Non-pigmented ciliary epithelial cell (primary cell): ENCODE measurements at regions not wholly inside any gene's neighbourhood (a gene's known extent, or its start where the extent isn't known, plus 50 kb on each side); places are given as distances from the start of the nearest gene placed in this dataset.

ENCODE experiments used
- DNase-seq: peaks from one replicate; pipeline ENCODE4 v3.0.0-alpha.2; 2010; ENCODE audit warnings: low read depth

DNA sequence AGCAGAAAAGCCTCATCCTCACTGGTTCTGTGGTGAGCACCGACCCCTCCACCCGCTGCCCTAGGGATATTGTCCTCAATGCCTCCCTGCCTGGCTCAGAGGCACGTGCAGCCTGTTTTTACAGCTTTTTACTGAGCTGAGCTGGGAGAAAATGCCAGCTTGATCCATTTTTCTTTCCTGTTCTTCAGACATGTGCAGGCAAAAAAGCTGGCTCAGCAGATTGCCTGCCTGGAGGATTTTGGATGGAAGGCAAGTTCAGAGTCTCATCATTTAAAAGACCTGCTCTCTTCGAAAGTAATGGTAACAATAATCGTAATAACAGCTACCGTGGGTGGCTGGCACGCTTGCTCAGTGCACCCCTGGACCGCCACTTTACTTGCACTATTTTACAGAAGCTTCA, 135.0 kb upstream of the SMIM23 start:
- DNase-seq: no peak

GRCh38 chr5:171651102-171651501, 134.5 kb upstream of the SMIM23 start:
- no peak for DNase-seq

DNA sequence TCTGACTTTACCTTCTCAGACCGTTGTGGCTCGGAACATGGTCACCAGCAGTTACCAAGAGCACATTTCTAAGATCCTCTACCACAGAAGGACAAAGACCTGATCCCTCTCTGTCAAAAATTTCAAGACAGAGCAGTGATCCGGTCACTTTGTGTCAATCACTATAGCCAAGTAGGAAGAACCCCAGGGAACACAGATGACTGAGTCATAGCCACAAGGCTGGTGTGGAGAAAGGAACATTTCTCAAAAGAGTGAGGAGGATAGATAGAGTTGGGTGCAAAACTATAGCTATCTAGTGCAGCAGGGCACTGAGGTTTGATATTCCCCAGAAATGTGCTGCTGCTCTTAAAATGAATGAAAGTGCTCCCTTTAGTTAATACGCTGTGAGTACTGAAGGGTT, 130.7 kb upstream of the SMIM23 start:
- DNase-seq: no peak

DNA sequence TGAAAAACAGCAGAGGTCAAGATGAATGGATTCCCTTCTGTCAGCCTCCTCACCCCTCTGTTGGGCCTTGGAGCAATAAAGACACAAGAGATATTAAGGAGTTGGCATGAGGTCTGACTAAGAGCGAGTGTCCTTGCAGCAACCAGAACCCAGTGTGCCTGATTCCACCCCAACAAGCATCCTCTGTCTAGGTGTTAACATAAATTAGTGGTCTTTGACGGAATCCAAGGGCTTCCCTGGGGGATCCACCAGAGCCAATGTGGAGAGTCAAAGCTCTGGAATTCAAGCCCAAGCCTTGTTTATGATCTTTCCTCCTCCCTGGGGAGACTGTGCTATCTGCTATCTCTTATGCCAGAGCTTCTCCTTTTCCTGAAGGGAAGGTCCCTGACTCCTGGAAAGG, 128.1 kb upstream of the SMIM23 start:
- no peak for DNase-seq

- no peak for DNase-seq
Observed at GRCh38 chr5:171659896-171660295, 125.7 kb upstream of the SMIM23 start.

DNA sequence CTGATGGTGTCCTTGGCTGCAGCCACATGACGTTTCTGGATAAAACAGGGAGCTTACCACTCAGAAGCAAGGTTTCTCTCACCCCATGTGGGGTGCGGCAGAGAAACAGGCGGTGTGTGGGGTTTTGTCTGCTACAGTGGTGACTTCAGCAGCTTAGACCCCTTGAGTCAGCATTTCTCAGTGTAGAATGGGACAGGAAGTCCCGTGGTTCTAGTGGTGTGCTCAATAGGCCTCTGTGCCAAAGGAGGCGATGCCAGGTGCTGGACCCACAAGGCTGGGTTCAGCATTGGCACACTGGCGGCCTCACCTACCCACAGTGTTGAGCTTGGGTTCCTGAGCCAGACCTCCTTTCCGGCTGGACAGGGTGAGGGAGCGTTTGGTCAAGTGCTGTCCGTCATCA, 125.2 kb upstream of the SMIM23 start:
- DNase-seq: no peak

DNA sequence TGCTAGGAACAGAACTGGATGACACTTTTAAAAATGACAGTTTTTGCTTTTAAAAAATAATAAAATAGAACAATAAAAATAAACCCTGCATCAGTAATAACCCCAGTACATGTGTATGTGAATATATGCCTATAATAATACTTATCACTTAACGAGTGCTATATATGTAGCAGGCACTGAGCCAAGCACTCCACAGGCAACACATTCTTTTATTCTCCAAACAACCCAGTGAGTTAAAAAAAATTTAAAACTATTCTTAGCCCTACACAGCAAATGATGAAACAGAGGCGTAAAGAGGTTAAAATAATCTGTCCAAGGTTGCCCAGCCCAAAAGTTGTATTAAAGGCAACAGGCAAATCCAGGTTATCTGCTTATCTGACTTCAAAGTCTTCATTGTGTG, 124.5 kb upstream of the SMIM23 start:
- no peak for DNase-seq

DNA sequence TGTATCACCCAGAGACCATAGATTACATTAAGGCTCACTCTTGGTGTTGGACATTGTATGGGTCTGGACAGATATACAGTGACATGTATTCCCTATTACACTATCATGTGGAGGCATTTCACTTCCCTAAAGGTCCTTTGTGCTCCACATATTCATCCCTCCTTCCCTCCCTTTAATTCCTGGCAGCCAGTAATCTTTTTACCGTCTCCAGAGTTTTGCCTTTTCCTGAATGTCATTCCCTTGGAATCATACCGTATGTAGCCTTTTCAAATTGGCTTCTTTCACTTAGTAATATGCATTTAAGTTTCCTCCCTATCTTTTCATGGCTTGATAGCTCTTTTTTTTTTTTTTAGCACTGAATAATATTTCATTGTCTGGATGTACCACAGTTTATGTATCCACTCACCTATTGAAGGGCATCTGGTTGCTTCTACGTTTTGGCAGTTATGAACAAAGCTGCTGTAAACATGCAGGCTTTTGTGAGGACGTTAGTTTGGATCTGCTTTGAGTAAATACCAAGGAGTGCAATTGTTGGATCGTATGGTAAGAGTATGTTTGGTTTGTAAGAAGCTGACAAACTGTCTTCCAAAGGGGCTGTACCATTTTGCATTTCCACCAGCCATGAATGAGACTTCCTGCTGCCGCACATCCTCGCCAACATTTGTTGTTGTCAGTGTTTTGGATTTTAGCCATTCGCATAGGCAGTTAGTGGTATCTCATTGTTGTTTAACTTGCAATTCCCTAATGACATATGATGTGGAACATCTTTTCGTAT, 122.1 kb upstream of the SMIM23 start:
- DNase-seq: no peak

GRCh38 chr5:171664489-171664888, 121.1 kb upstream of the SMIM23 start:
- no peak for DNase-seq

- DNase-seq: no peak
Observed at GRCh38 chr5:171666815-171667214, 118.8 kb upstream of the SMIM23 start.

- DNase-seq: peak; percentile 60
Observed at GRCh38 chr5:171667341-171668096, 118.1 kb upstream of the SMIM23 start.

DNA sequence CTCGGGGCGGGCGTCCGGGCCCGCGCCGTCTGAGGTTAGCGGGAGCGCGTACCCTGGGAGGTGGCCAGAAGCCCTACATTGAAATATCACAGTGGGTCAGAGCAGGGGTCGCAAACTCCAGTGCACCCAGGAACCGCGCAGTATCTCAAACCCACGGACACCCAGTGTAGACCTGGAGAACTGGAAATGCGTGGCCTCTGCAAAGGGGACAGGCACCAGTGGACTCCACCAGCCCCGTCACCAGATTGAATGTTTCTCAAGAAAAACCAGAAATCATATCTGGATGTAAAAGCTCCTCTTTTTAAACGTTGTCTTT, 117.6 kb upstream of the SMIM23 start:
- DNase-seq: no peak

DNA sequence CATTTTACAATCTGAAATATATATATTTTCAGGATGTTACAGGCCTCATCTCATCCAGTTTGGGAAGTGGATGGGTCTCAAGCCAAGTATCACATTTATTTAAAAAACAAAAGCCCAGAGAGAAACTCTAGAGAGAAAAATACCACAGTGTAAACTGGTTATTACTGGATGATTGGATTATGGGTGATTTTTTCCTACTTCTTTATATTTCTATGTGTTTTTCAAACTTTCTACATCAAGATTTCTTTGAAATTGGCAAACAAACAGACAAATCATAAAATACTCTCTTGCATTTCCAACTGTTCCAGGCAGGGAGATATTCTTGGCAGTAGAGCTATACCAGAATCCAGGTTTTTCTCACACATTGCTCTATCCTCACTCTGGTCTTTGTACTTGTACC, 116.0 kb upstream of the SMIM23 start:
- DNase-seq: no peak

- no peak for DNase-seq
Observed at GRCh38 chr5:171672556-171672955, 113.1 kb upstream of the SMIM23 start.

DNA sequence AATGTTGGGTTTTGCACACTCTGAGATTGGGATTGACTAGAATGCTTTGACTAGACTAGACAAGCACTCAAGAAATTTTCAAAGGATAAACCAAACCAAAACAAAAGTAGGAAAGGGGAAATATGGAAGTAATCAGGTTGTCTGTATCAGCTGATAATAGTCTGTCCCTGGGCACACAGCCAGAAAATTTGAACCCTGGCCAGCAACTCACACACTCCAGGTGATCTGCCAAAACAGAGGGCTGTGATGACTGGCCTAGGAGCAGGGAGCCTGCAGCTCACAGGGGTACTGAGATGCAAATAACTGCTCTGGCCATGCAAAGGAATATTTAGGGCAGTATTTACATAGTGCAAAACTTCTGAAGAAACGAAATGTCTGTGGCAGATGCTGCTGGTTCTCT, 112.3 kb upstream of the SMIM23 start:
- DNase-seq: no peak

GRCh38 chr5:171673840-171674239, 111.8 kb upstream of the SMIM23 start:
- no peak for DNase-seq

GRCh38 chr5:171675511-171675910, 110.1 kb upstream of the SMIM23 start:
- no peak for DNase-seq

DNA sequence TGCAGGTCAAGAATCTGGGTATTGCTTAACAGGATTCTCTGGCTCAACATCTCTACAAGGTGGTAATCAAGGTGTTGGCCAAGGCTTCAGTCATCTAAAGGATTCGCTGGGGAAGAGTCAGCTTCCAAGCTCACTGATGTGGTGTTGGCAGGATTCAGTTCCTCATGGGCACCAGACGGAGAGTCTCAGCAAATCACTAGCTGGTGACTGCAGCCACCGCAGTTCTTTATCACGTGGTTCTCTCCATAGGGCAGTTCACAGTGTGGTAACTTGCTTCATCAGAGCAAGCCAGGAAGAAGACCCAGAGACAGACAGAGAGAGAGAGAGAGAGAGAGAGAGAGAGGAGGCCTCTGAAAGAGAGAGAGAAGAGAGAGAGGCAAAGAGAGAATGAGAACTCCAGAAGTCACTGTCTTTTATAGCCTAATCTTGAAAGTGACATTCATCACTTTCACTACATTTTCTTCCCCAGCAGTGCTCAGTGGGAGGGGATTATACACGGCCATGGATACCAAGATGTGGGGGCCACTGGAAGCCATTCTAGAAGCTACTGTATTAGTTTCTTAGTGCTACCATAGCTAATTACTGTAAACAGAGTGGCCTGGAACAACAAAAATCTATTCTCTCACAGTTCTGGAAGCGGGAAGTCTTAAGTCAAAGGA, 109.2 kb upstream of the SMIM23 start:
- DNase-seq: no peak

DNA sequence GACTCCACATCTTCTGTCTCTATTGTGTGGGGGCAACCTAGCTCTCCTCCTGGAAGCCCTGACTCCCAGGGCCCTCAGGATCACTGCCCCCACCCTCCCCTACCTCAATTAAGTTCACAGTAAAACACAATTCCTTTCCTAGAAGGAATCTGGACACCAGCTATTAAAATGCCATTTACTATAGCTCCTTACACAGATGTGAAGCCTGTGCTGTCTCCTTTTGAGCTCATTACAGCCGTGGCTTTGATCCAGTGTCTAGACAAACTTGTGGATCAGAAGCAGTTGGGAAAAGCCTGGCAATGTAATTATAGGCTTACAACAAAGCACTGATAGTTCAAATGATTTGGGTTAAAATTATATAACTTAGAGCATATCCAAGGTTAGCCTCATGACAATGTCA, 107.0 kb upstream of the SMIM23 start:
- no peak for DNase-seq

DNA sequence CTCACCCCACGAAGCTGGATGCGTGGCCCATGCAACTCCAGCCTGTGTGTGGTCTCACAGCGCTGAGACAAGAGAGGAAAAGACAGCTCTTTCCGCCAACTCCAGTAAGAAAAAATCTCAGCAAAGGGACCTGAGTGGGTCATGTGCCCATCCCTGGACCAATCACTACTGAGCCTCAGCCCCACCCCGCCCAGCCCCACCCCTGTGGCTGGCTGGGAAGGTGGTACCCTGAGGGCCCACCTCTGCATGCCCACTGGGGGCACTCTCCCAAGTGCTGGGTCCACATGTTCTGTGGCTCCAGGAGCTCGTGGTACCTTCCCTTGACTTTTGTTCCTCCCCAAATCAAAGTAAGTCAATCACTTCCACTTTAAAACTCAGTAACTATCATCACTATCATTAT, 105.1 kb upstream of the SMIM23 start:
- no peak for DNase-seq

DNA sequence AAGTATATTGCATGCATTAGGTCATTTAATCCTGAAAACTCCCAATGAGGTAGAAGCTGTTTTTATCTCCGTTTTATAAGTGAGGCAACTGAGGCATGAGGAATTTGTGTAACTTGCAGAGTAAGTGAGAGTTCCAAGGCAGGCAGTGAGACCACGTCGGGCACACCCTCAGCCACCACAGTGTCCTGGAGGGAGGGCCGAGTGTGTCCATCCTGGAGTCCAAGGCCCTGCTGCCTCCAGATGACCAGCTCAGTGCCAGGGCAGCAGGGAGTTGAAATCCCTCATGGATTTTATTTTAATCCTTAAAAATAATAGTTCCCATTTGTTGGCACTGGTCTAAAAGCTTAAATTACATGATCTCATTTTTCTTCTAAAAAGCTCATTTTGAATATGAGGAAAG, 104.6 kb upstream of the SMIM23 start:
- no peak for DNase-seq

DNA sequence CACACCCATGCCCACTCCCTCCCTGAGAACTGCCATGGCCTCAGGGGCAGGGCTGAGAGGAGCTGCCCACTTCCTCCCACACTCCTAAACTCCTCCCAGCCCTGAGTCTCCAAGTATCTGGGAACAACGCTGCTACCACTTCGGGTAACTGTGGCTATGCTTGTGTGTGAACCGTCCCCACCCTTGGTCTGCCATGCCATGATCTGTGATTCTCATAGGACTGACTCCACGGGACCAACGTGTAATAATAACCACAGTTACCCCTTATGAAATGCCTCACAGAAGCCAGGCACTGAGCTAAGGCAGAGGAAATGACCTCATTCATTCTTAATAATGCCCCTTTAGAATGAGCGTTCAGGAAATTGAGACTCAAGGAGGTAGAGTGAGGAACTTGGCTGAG, 103.9 kb upstream of the SMIM23 start:
- DNase-seq: no peak

DNA sequence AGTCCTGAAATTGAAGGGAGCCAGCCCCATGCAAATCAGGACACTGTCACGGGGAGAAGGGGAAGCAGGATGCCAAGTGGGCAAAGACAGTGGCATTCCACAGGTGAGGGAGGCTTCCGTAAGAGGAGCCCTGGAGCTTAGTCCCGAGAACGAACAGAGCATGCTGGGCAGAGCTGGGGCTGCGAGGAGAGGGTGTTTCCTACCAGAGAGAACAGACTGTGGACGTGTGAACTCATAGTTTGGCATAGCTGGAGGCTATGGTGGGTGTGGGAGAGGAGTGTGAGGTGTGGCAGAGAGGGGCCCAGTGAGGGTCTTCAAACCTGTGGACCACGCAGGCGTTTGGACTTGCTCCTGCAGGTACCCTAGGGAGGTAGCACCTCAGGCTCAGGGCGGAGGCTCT, 102.8 kb upstream of the SMIM23 start:
- no peak for DNase-seq
